ENCODE measurements at regions not wholly inside any gene's neighbourhood (a gene's known extent, or its start where the extent isn't known, plus 50 kb on each side); places are given as distances from the start of the nearest gene placed in this dataset.

GRCh38 chr11:103798446-103798845 lies 238.0 kb upstream of the DDI1 start:
- TF ChIP-seq, protein P1, sequence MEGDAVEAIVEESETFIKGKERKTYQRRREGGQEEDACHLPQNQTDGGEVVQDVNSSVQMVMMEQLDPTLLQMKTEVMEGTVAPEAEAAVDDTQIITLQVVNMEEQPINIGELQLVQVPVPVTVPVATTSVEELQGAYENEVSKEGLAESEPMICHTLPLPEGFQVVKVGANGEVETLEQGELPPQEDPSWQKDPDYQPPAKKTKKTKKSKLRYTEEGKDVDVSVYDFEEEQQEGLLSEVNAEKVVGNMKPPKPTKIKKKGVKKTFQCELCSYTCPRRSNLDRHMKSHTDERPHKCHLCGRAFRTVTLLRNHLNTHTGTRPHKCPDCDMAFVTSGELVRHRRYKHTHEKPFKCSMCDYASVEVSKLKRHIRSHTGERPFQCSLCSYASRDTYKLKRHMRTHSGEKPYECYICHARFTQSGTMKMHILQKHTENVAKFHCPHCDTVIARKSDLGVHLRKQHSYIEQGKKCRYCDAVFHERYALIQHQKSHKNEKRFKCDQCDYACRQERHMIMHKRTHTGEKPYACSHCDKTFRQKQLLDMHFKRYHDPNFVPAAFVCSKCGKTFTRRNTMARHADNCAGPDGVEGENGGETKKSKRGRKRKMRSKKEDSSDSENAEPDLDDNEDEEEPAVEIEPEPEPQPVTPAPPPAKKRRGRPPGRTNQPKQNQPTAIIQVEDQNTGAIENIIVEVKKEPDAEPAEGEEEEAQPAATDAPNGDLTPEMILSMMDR (conservative IDR thresholded peaks at IDR 0.05 in 1 of 2, IDR thresholded peaks at IDR 0.05 in 1 of 2; ENCODE audit: low read depth in 1 of 2, low read length in 2 of 2), result no peak
- TF ChIP-seq EZH2 (IDR thresholded peaks at IDR 0.05; ENCODE audit: low read length, missing control alignments), result no peak
